ENCODE measurements at regions not wholly inside any gene's neighbourhood (a gene's known extent, or its start where the extent isn't known, plus 50 kb on each side); places are given as distances from the start of the nearest gene placed in this dataset.

GRCh38 chr2:226618875-226619605 is 180.6 kb downstream of the IRS1 start (continued):
- peak; percentile 48; the same call in 1 of the 2 replicates for TF ChIP-seq PRDM6 (tag by site-specific recombination; IDR thresholded peaks at IDR 0.05)
- no peak for TF ChIP-seq ZNF302 (tag by site-specific recombination; IDR thresholded peaks at IDR 0.05; ENCODE audit: low read depth)
- TF ChIP-seq ZNF341 (tag by site-specific recombination; IDR thresholded peaks at IDR 0.05; ENCODE audit: low read depth), result 0 out of 2 replicates have a peak, but pooled peaks have one; percentile 49
- TF ChIP-seq TCF7L2 (IDR thresholded peaks at IDR 0.05; ENCODE audit: borderline replicate concordance, low read depth, low read length), result peak; percentile 58; the same call in 1 of the 2 replicates

- H3K4me1 ChIP-seq (ENCODE audit: control insufficient read depth, insufficient read depth, low read length), result peaks cover 9% of the 10 kb centered on the region
- no peak overlapping the region for H3K4me3 ChIP-seq (ENCODE audit: low read depth, low read length)
- H3K36me3 ChIP-seq (ENCODE audit: control insufficient read depth in 2 of 2, insufficient read depth in 1 of 2, low read length in 2 of 2), result no peaks in the 10 kb centered on the region
- H3K9me3 ChIP-seq (ENCODE audit: control insufficient read depth, insufficient read depth, low read depth, low read length), result no peaks in the 10 kb centered on the region
- ChIA-PET CTCF (interaction anchor here (1.1 kb wide), 1 partner anchor 181 kb away, joined by 3 read pairs; the partner anchor contains the start of gene IRS1), POLR2A (no interaction called here)
- TF ChIP-seq ZNF155 (tag by site-specific recombination; IDR thresholded peaks at IDR 0.05) (no peak), SETDB1 (IDR thresholded peaks at IDR 0.05; ENCODE audit: insufficient read length, low read length) (peak; percentile 60), ZNF843 (tag by site-specific recombination; IDR thresholded peaks at IDR 0.05) (no peak)
- H3K27ac ChIP-seq (ENCODE audit: extremely low read depth, low read depth, low read length), result peak overlapping the region; percentile 79; the same call in 1 of the 2 replicates
These were observed 181.1 kb downstream of the IRS1 start for GRCh38 chr2:226618544-226618874.

GRCh38 chr2:226615891-226616290 is 183.7 kb downstream of the IRS1 start:
- no peak overlapping the region for H3K4me3 ChIP-seq (ENCODE audit: low read depth, low read length)
- CTCF ChIA-PET, result interaction anchor here (1.0 kb wide), 1 partner anchor 117 kb away, joined by 3 read pairs; no protein-coding TSS in a partner anchor
- TF ChIP-seq KLF10 (tag by site-specific recombination; IDR thresholded peaks at IDR 0.05) (no peak), BCL6B (tag by site-specific recombination; IDR thresholded peaks at IDR 0.05) (no peak), SP7 (tag by site-specific recombination; IDR thresholded peaks at IDR 0.05) (no peak), ZNF24 (tag by site-specific recombination; IDR thresholded peaks at IDR 0.05) (no peak), FEZF1 (tag by site-specific recombination; IDR thresholded peaks at IDR 0.05) (no peak), YY2 (tag by site-specific recombination; IDR thresholded peaks at IDR 0.05) (no peak), SP3 (tag by site-specific recombination; IDR thresholded peaks at IDR 0.05) (no peak), ZNF221 (tag by site-specific recombination; IDR thresholded peaks at IDR 0.05; ENCODE audit: borderline replicate concordance) (no peak), ZBTB48 (tag by site-specific recombination; IDR thresholded peaks at IDR 0.05) (no peak), ZEB2 (tag by site-specific recombination; IDR thresholded peaks at IDR 0.05) (no peak), ZSCAN30 (tag by site-specific recombination; IDR thresholded peaks at IDR 0.05) (no peak), YY1 (tag by site-specific recombination; IDR thresholded peaks at IDR 0.05) (no peak), ZNF654 (tag by site-specific recombination; IDR thresholded peaks at IDR 0.05; ENCODE audit: low read depth) (no peak), ZNF677 (tag by site-specific recombination; IDR thresholded peaks at IDR 0.05) (no peak), ZNF701 (tag by site-specific recombination; IDR thresholded peaks at IDR 0.05) (no peak), PRDM1 (tag by site-specific recombination; IDR thresholded peaks at IDR 0.05) (no peak)
- POLR2A ChIA-PET, result no interaction called here
- no peak overlapping the region for H3K27ac ChIP-seq (ENCODE audit: extremely low read depth, low read depth, low read length)
- peaks cover 9% of the 10 kb centered on the region for H3K4me1 ChIP-seq (ENCODE audit: control insufficient read depth, insufficient read depth, low read length)
- no peaks in the 10 kb centered on the region for H3K9me3 ChIP-seq (ENCODE audit: control insufficient read depth, insufficient read depth, low read depth, low read length)
- no peaks in the 10 kb centered on the region for H3K36me3 ChIP-seq (ENCODE audit: control insufficient read depth in 2 of 2, insufficient read depth in 1 of 2, low read length in 2 of 2)
